GM21529 (cell line): ENCODE measurements at regions not wholly inside any gene's neighbourhood (a gene's known extent, or its start where the extent isn't known, plus 50 kb on each side); places are given as distances from the start of the nearest gene placed in this dataset.

ENCODE experiments used
- ATAC-seq: cut with Tn5 transposase; IDR thresholded peaks from one replicate; pipeline ENCODE4 v1.9.1; 2021; ENCODE audit not compliant: unreplicated experiment

- no peak for ATAC-seq
These were observed 248.0 kb downstream of the DRD1 start for GRCh38 chr5:175195698-175196656.

- no peak for ATAC-seq
These were observed 262.7 kb downstream of the DRD1 start for GRCh38 chr5:175181331-175181730.

GRCh38 chr5:175170899-175171298, 273.1 kb downstream of the DRD1 start:
- ATAC-seq: no peak

- ATAC-seq: no peak
These were observed 275.0 kb downstream of the DRD1 start for GRCh38 chr5:175168882-175169507.

GRCh38 chr5:175166026-175166425, 278.0 kb downstream of the DRD1 start:
- ATAC-seq: no peak

- ATAC-seq: no peak
These were observed 280.3 kb downstream of the DRD1 start for GRCh38 chr5:175163586-175164275.

- ATAC-seq: no peak
These were observed 281.9 kb downstream of the DRD1 start for GRCh38 chr5:175162036-175162435.

- no peak for ATAC-seq
These were observed 284.0 kb downstream of the DRD1 start for GRCh38 chr5:175159956-175160355.

- no peak for ATAC-seq
These were observed 295.3 kb downstream of the DRD1 start for GRCh38 chr5:175148636-175149172.

GRCh38 chr5:175146733-175147132, 297.2 kb downstream of the DRD1 start:
- ATAC-seq: no peak

- ATAC-seq: no peak
These were observed 302.6 kb downstream of the DRD1 start for GRCh38 chr5:175141421-175141820.

- no peak for ATAC-seq
These were observed 310.8 kb downstream of the DRD1 start for GRCh38 chr5:175133185-175133584.

GRCh38 chr5:175131432-175131831, 312.6 kb downstream of the DRD1 start:
- no peak for ATAC-seq

- no peak for ATAC-seq
These were observed 314.4 kb downstream of the DRD1 start for GRCh38 chr5:175129619-175130018.

GRCh38 chr5:175129121-175129520, 314.9 kb downstream of the DRD1 start:
- no peak for ATAC-seq

- no peak for ATAC-seq
These were observed 319.2 kb downstream of the DRD1 start for GRCh38 chr5:175124821-175125220.

GRCh38 chr5:175124251-175124813, 319.6 kb downstream of the DRD1 start:
- no peak for ATAC-seq

- ATAC-seq: no peak
These were observed 320.4 kb downstream of the DRD1 start for GRCh38 chr5:175123542-175123941.

GRCh38 chr5:175121457-175121856, 322.5 kb downstream of the DRD1 start:
- no peak for ATAC-seq

- ATAC-seq: no peak
These were observed 323.6 kb downstream of the DRD1 start for GRCh38 chr5:175120412-175120811.

GRCh38 chr5:175118700-175119309, 325.2 kb downstream of the DRD1 start:
- ATAC-seq: no peak
